ENCODE measurements at regions not wholly inside any gene's neighbourhood (a gene's known extent, or its start where the extent isn't known, plus 50 kb on each side); places are given as distances from the start of the nearest gene placed in this dataset.

DNA sequence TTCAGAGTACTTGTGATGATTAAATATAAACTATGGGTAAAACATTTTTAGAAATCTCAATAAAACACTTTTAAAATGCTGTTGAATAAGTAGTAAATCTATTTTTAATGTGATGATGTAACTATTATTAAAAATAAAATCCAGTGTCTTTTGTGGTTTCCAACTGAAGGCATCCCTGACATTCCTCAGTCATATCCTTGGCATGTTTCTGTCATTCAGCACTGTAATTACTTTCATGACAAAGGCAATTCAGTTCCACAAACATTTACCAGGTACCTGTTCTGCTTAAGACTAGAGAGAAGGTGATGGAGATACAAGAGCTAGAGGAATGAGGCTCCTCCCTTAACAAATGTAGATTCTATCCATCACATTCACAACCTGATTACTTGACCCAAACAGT, 518.7 kb upstream of the MAP3K7 start:
- Histone ChIP-seq H3K4me2 (no peak overlapping the region), H3K9me2 (replicated peaks; ENCODE audit: insufficient read depth) (no peaks in the 10 kb centered on the region), H2AFZ (no peak overlapping the region), H3K4me1 (ENCODE audit: insufficient read depth) (no peaks in the 10 kb centered on the region), H3K9me3 (ENCODE audit: low read depth) (no peaks in the 10 kb centered on the region), H3K27ac (no peak overlapping the region), H3K4me3 (no peak overlapping the region), H3K36me3 (replicated peaks; ENCODE audit: insufficient read depth, low read depth) (no peaks in the 10 kb centered on the region), H4K20me1 (ENCODE audit: insufficient read depth, poor library complexity, severe bottlenecking) (no peaks in the 10 kb centered on the region), H3K79me2 (no peaks in the 10 kb centered on the region), H3K27me3 (no peaks in the 10 kb centered on the region)
- TF ChIP-seq EZH2 (IDR thresholded peaks at IDR 0.05; ENCODE audit: borderline replicate concordance), result no peak
- TF ChIP-seq, protein P1, sequence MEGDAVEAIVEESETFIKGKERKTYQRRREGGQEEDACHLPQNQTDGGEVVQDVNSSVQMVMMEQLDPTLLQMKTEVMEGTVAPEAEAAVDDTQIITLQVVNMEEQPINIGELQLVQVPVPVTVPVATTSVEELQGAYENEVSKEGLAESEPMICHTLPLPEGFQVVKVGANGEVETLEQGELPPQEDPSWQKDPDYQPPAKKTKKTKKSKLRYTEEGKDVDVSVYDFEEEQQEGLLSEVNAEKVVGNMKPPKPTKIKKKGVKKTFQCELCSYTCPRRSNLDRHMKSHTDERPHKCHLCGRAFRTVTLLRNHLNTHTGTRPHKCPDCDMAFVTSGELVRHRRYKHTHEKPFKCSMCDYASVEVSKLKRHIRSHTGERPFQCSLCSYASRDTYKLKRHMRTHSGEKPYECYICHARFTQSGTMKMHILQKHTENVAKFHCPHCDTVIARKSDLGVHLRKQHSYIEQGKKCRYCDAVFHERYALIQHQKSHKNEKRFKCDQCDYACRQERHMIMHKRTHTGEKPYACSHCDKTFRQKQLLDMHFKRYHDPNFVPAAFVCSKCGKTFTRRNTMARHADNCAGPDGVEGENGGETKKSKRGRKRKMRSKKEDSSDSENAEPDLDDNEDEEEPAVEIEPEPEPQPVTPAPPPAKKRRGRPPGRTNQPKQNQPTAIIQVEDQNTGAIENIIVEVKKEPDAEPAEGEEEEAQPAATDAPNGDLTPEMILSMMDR (IDR thresholded peaks at IDR 0.05; ENCODE audit: poor library complexity), result no peak
- TF ChIP-seq EZH2phosphoT487 (IDR thresholded peaks at IDR 0.05; ENCODE audit: low read depth, severe bottlenecking, unreplicated experiment), result no peak
- DNase-seq (ENCODE audit: low spot score), result no peak

DNA sequence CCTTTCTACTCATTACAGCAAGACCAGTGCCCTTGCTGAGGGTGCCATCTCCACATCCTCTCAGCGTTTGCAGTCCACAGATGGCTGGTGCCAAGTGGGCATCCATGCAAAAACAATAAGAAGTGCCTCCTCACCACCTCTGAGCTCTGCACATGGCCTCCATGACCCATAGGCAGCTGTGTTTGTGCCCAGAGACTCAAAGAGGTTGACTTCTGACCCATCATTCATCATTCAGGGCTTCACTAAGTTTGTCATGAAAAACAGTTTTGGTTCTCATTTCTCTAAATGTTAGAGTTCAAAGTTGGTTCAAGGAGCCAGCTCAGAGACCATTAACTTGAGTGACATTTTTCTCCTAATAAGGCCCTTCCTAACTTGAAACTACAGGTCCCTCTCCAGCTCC, 512.6 kb upstream of the MAP3K7 start:
- H3K36me3 ChIP-seq (replicated peaks; ENCODE audit: insufficient read depth, low read depth), result no peaks in the 10 kb centered on the region
- TF ChIP-seq, protein P1 (IDR thresholded peaks at IDR 0.05; ENCODE audit: poor library complexity), result no peak
- no peak for TF ChIP-seq EZH2phosphoT487 (IDR thresholded peaks at IDR 0.05; ENCODE audit: low read depth, severe bottlenecking, unreplicated experiment)
- no peak for TF ChIP-seq EZH2 (IDR thresholded peaks at IDR 0.05; ENCODE audit: borderline replicate concordance)
- H3K79me2 ChIP-seq, result no peaks in the 10 kb centered on the region
- no peaks in the 10 kb centered on the region for H3K9me2 ChIP-seq (replicated peaks; ENCODE audit: insufficient read depth)
- no peak for DNase-seq (ENCODE audit: low spot score)
- H4K20me1 ChIP-seq (ENCODE audit: insufficient read depth, poor library complexity, severe bottlenecking), result no peaks in the 10 kb centered on the region
- H3K9me3 ChIP-seq (ENCODE audit: low read depth), result no peaks in the 10 kb centered on the region
- no peak overlapping the region for H3K4me3 ChIP-seq
- no peaks in the 10 kb centered on the region for H3K27me3 ChIP-seq
- peaks cover 7% of the 10 kb centered on the region for H3K4me1 ChIP-seq (ENCODE audit: insufficient read depth)
- H2AFZ ChIP-seq, result no peak overlapping the region
- no peak overlapping the region for H3K4me2 ChIP-seq
- H3K27ac ChIP-seq, result no peak overlapping the region
- WGBS (ENCODE audit: low lambda C conversion rate, missing lambda C conversion rate), result 76% methylated on average over 1 of the region's 1 CpG

DNA sequence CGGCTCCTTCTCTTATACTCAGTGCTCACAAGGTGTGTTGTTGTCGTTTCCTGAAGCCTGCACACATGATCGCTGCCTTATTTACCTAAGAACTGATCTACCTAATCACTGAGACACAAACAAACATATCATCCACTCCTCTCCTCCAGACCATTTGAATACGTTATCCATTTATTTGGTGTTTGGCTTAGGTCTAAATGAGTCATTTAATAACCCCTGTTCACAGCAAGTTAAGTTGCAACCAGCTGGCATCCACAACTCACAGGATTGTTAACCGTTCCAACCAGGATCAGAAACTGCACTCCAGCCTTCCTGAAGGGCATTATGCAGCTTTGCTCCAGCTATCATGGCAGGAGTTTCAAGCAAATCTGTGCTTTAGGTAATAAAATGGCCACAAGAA, 511.1 kb upstream of the MAP3K7 start:
- no peaks in the 10 kb centered on the region for H4K20me1 ChIP-seq (ENCODE audit: insufficient read depth, poor library complexity, severe bottlenecking)
- peaks cover 7% of the 10 kb centered on the region for H3K4me1 ChIP-seq (ENCODE audit: insufficient read depth)
- H3K9me2 ChIP-seq (replicated peaks; ENCODE audit: insufficient read depth), result no peaks in the 10 kb centered on the region
- H3K4me2 ChIP-seq, result peak overlapping the region; percentile 28
- H3K79me2 ChIP-seq, result no peaks in the 10 kb centered on the region
- 49% methylated on average over 5 of the region's 5 CpGs for WGBS (ENCODE audit: low lambda C conversion rate, missing lambda C conversion rate)
- peak; percentile 18 for DNase-seq (ENCODE audit: low spot score)
- H2AFZ ChIP-seq, result no peak overlapping the region
- H3K9me3 ChIP-seq (ENCODE audit: low read depth), result no peaks in the 10 kb centered on the region
- no peaks in the 10 kb centered on the region for H3K27me3 ChIP-seq
- no peak overlapping the region for H3K4me3 ChIP-seq
- TF ChIP-seq EZH2 (IDR thresholded peaks at IDR 0.05; ENCODE audit: borderline replicate concordance) (no peak), EZH2phosphoT487 (IDR thresholded peaks at IDR 0.05; ENCODE audit: low read depth, severe bottlenecking, unreplicated experiment) (no peak)
- TF ChIP-seq, protein P1 (IDR thresholded peaks at IDR 0.05; ENCODE audit: poor library complexity), result no peak
- peak overlapping the region; percentile 36 for H3K27ac ChIP-seq
- H3K36me3 ChIP-seq (replicated peaks; ENCODE audit: insufficient read depth, low read depth), result no peaks in the 10 kb centered on the region

DNA sequence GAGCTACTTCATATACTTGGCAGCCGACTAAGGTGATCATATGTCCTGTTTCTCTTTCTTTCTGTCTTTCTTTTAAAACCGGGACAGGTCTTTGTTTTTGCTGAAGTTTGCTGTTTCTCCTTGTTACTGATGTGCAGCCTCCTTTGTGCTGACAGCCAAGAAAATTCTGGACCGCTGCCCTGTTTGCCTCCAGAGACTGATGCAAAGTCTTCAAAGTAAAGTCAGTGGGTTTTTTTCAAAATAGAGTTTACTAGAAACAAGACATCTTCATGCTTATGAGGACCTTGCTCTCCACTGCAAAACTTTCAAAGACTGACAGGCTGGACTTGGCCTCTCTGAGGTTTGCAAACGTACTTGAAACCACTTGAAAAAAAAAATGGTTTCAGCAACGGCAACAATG, 510.5 kb upstream of the MAP3K7 start:
- 61% methylated on average over 5 of the region's 5 CpGs for WGBS (ENCODE audit: low lambda C conversion rate, missing lambda C conversion rate)
- TF ChIP-seq, protein P1 (IDR thresholded peaks at IDR 0.05; ENCODE audit: poor library complexity), result no peak
- TF ChIP-seq EZH2phosphoT487 (IDR thresholded peaks at IDR 0.05; ENCODE audit: low read depth, severe bottlenecking, unreplicated experiment) (no peak), EZH2 (IDR thresholded peaks at IDR 0.05; ENCODE audit: borderline replicate concordance) (no peak)

More for the DNA sequence above, 510.5 kb upstream of the MAP3K7 start:
- no peaks in the 10 kb centered on the region for H3K9me3 ChIP-seq (ENCODE audit: low read depth)
- peak; percentile 25 for DNase-seq (ENCODE audit: low spot score)
- no peak overlapping the region for H3K4me3 ChIP-seq
- no peaks in the 10 kb centered on the region for H3K9me2 ChIP-seq (replicated peaks; ENCODE audit: insufficient read depth)
- no peaks in the 10 kb centered on the region for H4K20me1 ChIP-seq (ENCODE audit: insufficient read depth, poor library complexity, severe bottlenecking)
- H3K4me1 ChIP-seq (ENCODE audit: insufficient read depth), result peaks cover 7% of the 10 kb centered on the region
- peak overlapping the region; percentile 23 for H3K27ac ChIP-seq
- H3K4me2 ChIP-seq, result peak overlapping the region; percentile 28
- H3K36me3 ChIP-seq (replicated peaks; ENCODE audit: insufficient read depth, low read depth), result no peaks in the 10 kb centered on the region
- H3K79me2 ChIP-seq, result no peaks in the 10 kb centered on the region
- no peaks in the 10 kb centered on the region for H3K27me3 ChIP-seq
- no peak overlapping the region for H2AFZ ChIP-seq

Measured in hepatocyte (in vitro differentiated cells).